Activated CD4-positive, alpha-beta memory T cell treated with anti-CD3 and anti-CD28 coated beads, Interleukin-2, amount 10 ng/mL, durations not matched to agents 7 days and 5 days (primary cell): ENCODE measurements at regions not wholly inside any gene's neighbourhood (a gene's known extent, or its start where the extent isn't known, plus 50 kb on each side); places are given as distances from the start of the nearest gene placed in this dataset.
"Not testable (repeated sequence)": the region's sequence is repeated elsewhere in the genome, so short reads cannot be mapped to it uniquely, and the experiment has no call there.

ENCODE experiments used
- CTCF ChIA-PET: fragments of 350-600 bp; sonication (Branson Sonifier 250); formaldehyde crosslinking; loops from one replicate; lab custom pipeline; 2021; ENCODE audit warnings: antibody characterized with exemption, inconsistent platforms; lab: Charles Lee
- POLR2A ChIA-PET: fragments of 350-600 bp; sonication (Branson Sonifier 250); formaldehyde crosslinking; loops from one replicate; lab custom pipeline; 2021; ENCODE audit warnings: antibody characterized with exemption; lab: Charles Lee
- DNase-seq: peaks from one replicate; pipeline ENCODE4 v3.0.0-alpha.2; 2020
- H3K27ac Mint-ChIP-seq: one replicate; pipeline ENCODE4 v1.8.0; 2021; ENCODE audit warnings: mild to moderate bottlenecking, mixed read lengths
- H3K27me3 Mint-ChIP-seq: one replicate; pipeline ENCODE4 v1.8.0; 2021; ENCODE audit warnings: mixed read lengths
- H3K36me3 Mint-ChIP-seq: one replicate; pipeline ENCODE4 v1.8.0; 2021; ENCODE audit warnings: low read depth, mixed read lengths
- H3K4me1 Mint-ChIP-seq: one replicate; pipeline ENCODE4 v1.8.0; 2021; ENCODE audit warnings: mixed read lengths
- H3K4me3 Mint-ChIP-seq: one replicate; pipeline ENCODE4 v1.8.0; 2021; ENCODE audit warnings: mild to moderate bottlenecking, mixed read lengths
- H3K9me3 Mint-ChIP-seq: one replicate; pipeline ENCODE4 v1.8.0; 2021; ENCODE audit warnings: mixed read lengths

GRCh38 chr2:208671886-208672680 is 265.5 kb downstream of the PTH2R start:
- Mint-ChIP-seq H3K27me3 (no peaks in the 10 kb centered on the region), H3K27ac (no peak overlapping the region), H3K36me3 (no peaks in the 10 kb centered on the region), H3K4me3 (no peak overlapping the region), H3K4me1 (no peaks in the 10 kb centered on the region), H3K9me3 (no peaks in the 10 kb centered on the region)
- ChIA-PET CTCF (no interaction called here), POLR2A (no interaction called here)
- no peak for DNase-seq

GRCh38 chr2:208673631-208674030 is 267.0 kb downstream of the PTH2R start:
- ChIA-PET POLR2A (no interaction called here), CTCF (no interaction called here)
- H3K27ac Mint-ChIP-seq, result no peak overlapping the region
- no peak for DNase-seq
- H3K36me3 Mint-ChIP-seq, result no peaks in the 10 kb centered on the region
- no peaks in the 10 kb centered on the region for H3K27me3 Mint-ChIP-seq
- H3K9me3 Mint-ChIP-seq, result peaks cover 4% of the 10 kb centered on the region
- H3K4me1 Mint-ChIP-seq, result no peaks in the 10 kb centered on the region
- H3K4me3 Mint-ChIP-seq, result no peak overlapping the region

GRCh38 chr2:208674919-208675318 is 268.3 kb downstream of the PTH2R start:
- POLR2A ChIA-PET, result no interaction called here
- DNase-seq, result no peak
- H3K4me1 Mint-ChIP-seq, result no peaks in the 10 kb centered on the region
- CTCF ChIA-PET, result no interaction called here
- peaks cover 6% of the 10 kb centered on the region for H3K9me3 Mint-ChIP-seq
- no peaks in the 10 kb centered on the region for H3K27me3 Mint-ChIP-seq
- H3K27ac Mint-ChIP-seq, result no peak overlapping the region
- no peaks in the 10 kb centered on the region for H3K36me3 Mint-ChIP-seq
- H3K4me3 Mint-ChIP-seq, result no peak overlapping the region

- H3K4me3 Mint-ChIP-seq, POLR2A ChIA-PET, H3K36me3 Mint-ChIP-seq, DNase-seq, CTCF ChIA-PET, H3K4me1 Mint-ChIP-seq, H3K27ac Mint-ChIP-seq, H3K27me3 Mint-ChIP-seq: not testable (repeated sequence)
- H3K9me3 Mint-ChIP-seq, result peaks cover 12% of the 10 kb centered on the region
Observed at GRCh38 chr2:208685929-208686328, 279.3 kb downstream of the PTH2R start.

GRCh38 chr2:208686665-208687064 is 280.1 kb downstream of the PTH2R start:
- no peaks in the 10 kb centered on the region for H3K4me1 Mint-ChIP-seq
- peaks cover 12% of the 10 kb centered on the region for H3K9me3 Mint-ChIP-seq
- H3K27me3 Mint-ChIP-seq, result no peaks in the 10 kb centered on the region
- DNase-seq, result no peak
- no peak overlapping the region for H3K4me3 Mint-ChIP-seq
- ChIA-PET CTCF (no interaction called here), POLR2A (no interaction called here)
- no peak overlapping the region for H3K27ac Mint-ChIP-seq
- no peaks in the 10 kb centered on the region for H3K36me3 Mint-ChIP-seq

GRCh38 chr2:208687720-208688119 is 281.1 kb downstream of the PTH2R start:
- H3K27me3 Mint-ChIP-seq, CTCF ChIA-PET, H3K9me3 Mint-ChIP-seq, H3K27ac Mint-ChIP-seq, POLR2A ChIA-PET, H3K4me3 Mint-ChIP-seq, H3K36me3 Mint-ChIP-seq, H3K4me1 Mint-ChIP-seq, DNase-seq: not testable (repeated sequence)

- no peak overlapping the region for H3K4me3 Mint-ChIP-seq
- no peaks in the 10 kb centered on the region for H3K36me3 Mint-ChIP-seq
- no peaks in the 10 kb centered on the region for H3K9me3 Mint-ChIP-seq
- H3K4me1 Mint-ChIP-seq, result no peaks in the 10 kb centered on the region
- no peak overlapping the region for H3K27ac Mint-ChIP-seq
- ChIA-PET POLR2A (no interaction called here), CTCF (no interaction called here)
- no peak for DNase-seq
- H3K27me3 Mint-ChIP-seq, result no peaks in the 10 kb centered on the region
Observed at GRCh38 chr2:208698114-208698513, 291.5 kb downstream of the PTH2R start.

GRCh38 chr2:208708486-208708885 is 301.9 kb downstream of the PTH2R start:
- Mint-ChIP-seq H3K27me3 (no peaks in the 10 kb centered on the region), H3K9me3 (no peaks in the 10 kb centered on the region), H3K4me1 (no peaks in the 10 kb centered on the region), H3K27ac (no peak overlapping the region), H3K36me3 (no peaks in the 10 kb centered on the region), H3K4me3 (no peak overlapping the region)
- POLR2A ChIA-PET, result no interaction called here
- CTCF ChIA-PET, result no interaction called here
- no peak for DNase-seq

- Mint-ChIP-seq H3K36me3 (no peaks in the 10 kb centered on the region), H3K4me3 (no peak overlapping the region), H3K27ac (no peak overlapping the region), H3K9me3 (no peaks in the 10 kb centered on the region), H3K27me3 (no peaks in the 10 kb centered on the region), H3K4me1 (no peaks in the 10 kb centered on the region)
- no peak for DNase-seq
- ChIA-PET POLR2A (no interaction called here), CTCF (no interaction called here)
Observed at GRCh38 chr2:208711598-208711997, 305.0 kb downstream of the PTH2R start.

- ChIA-PET CTCF (no interaction called here), POLR2A (no interaction called here)
- no peak for DNase-seq
- Mint-ChIP-seq H3K4me3 (no peak overlapping the region), H3K27ac (no peak overlapping the region), H3K36me3 (no peaks in the 10 kb centered on the region), H3K27me3 (no peaks in the 10 kb centered on the region), H3K4me1 (no peaks in the 10 kb centered on the region), H3K9me3 (no peaks in the 10 kb centered on the region)
Observed at GRCh38 chr2:208713066-208713745, 306.6 kb downstream of the PTH2R start.

GRCh38 chr2:208718828-208719227 is 312.2 kb downstream of the PTH2R start:
- no peak overlapping the region for H3K27ac Mint-ChIP-seq
- no peak for DNase-seq
- ChIA-PET CTCF (no interaction called here), POLR2A (no interaction called here)
- no peak overlapping the region for H3K4me3 Mint-ChIP-seq
- no peaks in the 10 kb centered on the region for H3K27me3 Mint-ChIP-seq
- no peaks in the 10 kb centered on the region for H3K9me3 Mint-ChIP-seq
- no peaks in the 10 kb centered on the region for H3K4me1 Mint-ChIP-seq
- H3K36me3 Mint-ChIP-seq, result no peaks in the 10 kb centered on the region

GRCh38 chr2:208722731-208723130 is 316.1 kb downstream of the PTH2R start:
- ChIA-PET POLR2A (no interaction called here), CTCF (no interaction called here)
- H3K9me3 Mint-ChIP-seq, result peaks cover 3% of the 10 kb centered on the region
- H3K4me1 Mint-ChIP-seq, result no peaks in the 10 kb centered on the region
- H3K27me3 Mint-ChIP-seq, result no peaks in the 10 kb centered on the region
- DNase-seq, result no peak
- no peak overlapping the region for H3K4me3 Mint-ChIP-seq
- no peak overlapping the region for H3K27ac Mint-ChIP-seq
- H3K36me3 Mint-ChIP-seq, result no peaks in the 10 kb centered on the region

GRCh38 chr2:208725280-208725679 is 318.7 kb downstream of the PTH2R start:
- H3K4me1 Mint-ChIP-seq, result no peaks in the 10 kb centered on the region
- POLR2A ChIA-PET, result no interaction called here
- no peaks in the 10 kb centered on the region for H3K36me3 Mint-ChIP-seq
- CTCF ChIA-PET, result no interaction called here
- DNase-seq, result no peak
- H3K4me3 Mint-ChIP-seq, result no peak overlapping the region
- H3K9me3 Mint-ChIP-seq, result peaks cover 3% of the 10 kb centered on the region
- H3K27me3 Mint-ChIP-seq, result no peaks in the 10 kb centered on the region
- H3K27ac Mint-ChIP-seq, result no peak overlapping the region

GRCh38 chr2:208726242-208726641 is 319.6 kb downstream of the PTH2R start:
- H3K9me3 Mint-ChIP-seq, result peaks cover 3% of the 10 kb centered on the region
- no peaks in the 10 kb centered on the region for H3K27me3 Mint-ChIP-seq
- H3K27ac Mint-ChIP-seq, result no peak overlapping the region
- H3K4me3 Mint-ChIP-seq, result no peak overlapping the region
- no peak for DNase-seq
- no peaks in the 10 kb centered on the region for H3K4me1 Mint-ChIP-seq
- ChIA-PET POLR2A (no interaction called here), CTCF (no interaction called here)
- H3K36me3 Mint-ChIP-seq, result no peaks in the 10 kb centered on the region
